OCI-LY1 (cell line): ENCODE measurements at regions not wholly inside any gene's neighbourhood (a gene's known extent, or its start where the extent isn't known, plus 50 kb on each side); places are given as distances from the start of the nearest gene placed in this dataset.

Source experiments
- CTCF ChIP-seq: fragments of 200-600 bp; sonication (generic), shearing (Covaris generic); IDR thresholded peaks from 2 replicates; pipeline ENCODE4 v1.5.1; 2017; ENCODE audit warnings: mild to moderate bottlenecking, antibody characterized with exemption, low read length, moderate library complexity, mixed read lengths
- EZH2 ChIP-seq: fragments of 200-600 bp; sonication (generic), shearing (Covaris generic); IDR thresholded peaks from 2 replicates; pipeline ENCODE4 v1.8.0; 2017; ENCODE audit warnings: borderline replicate concordance, mixed run types, mild to moderate bottlenecking, antibody characterized with exemption, low read length, moderate library complexity, mixed read lengths

DNA sequence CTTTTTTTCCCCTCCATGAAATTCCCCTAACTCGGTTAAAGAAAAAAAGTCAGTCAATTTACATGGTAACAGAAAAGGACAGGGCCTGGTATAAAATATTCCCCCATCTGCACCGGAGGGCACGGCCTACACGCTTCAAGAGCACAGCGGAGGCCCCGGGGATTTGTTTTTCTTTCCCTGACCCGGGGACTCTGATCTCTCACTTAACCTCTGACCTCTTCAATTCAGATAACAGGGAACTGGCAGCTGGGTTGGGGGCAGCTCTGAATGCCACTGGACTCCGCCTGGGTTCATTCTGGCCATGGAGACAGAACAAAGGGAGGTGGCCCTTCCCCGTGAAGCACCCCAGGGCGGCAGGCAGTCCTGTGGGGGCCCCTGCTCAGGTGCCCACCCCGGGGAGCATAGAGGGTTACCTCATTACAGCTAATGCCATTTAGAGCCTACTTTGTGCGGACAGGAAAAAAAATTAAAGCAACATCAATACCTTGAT is 257.5 kb downstream of the SHQ1 start:
- TF ChIP-seq CTCF (no peak), EZH2 (no peak)
